WTC11 (cell line): ENCODE measurements at regions not wholly inside any gene's neighbourhood (a gene's known extent, or its start where the extent isn't known, plus 50 kb on each side); places are given as distances from the start of the nearest gene placed in this dataset.

Source experiments
- ATAC-seq: fragments of 200-7000 bp; cut with Tn5 transposase; 2 replicates; pipeline ENCODE4 v1.10.0; 2021; ENCODE audit warnings: mild to moderate bottlenecking, moderate library complexity
- CTCF ChIA-PET: fragments of 300-600 bp; sonication (Branson Sonifier 250); formaldehyde crosslinking; loops from one replicate; lab custom pipeline; 2021; ENCODE audit warnings: antibody characterized with exemption; lab: Charles Lee
- POLR2A ChIA-PET: fragments of 350-600 bp; sonication (Branson Sonifier 250); formaldehyde crosslinking; loops from one replicate; lab custom pipeline; 2021; ENCODE audit warnings: antibody characterized with exemption; lab: Charles Lee
- DNase-seq: peaks from one replicate; pipeline ENCODE4 v3.0.0; 2021; ENCODE audit warnings: low spot score
- H3K27ac Mint-ChIP-seq: 2 replicates; pipeline ENCODE4 v1.8.0; 2021; ENCODE audit warnings: mixed read lengths
- H3K27me3 Mint-ChIP-seq: 2 replicates; pipeline ENCODE4 v1.8.0; 2021; ENCODE audit warnings: low read depth, mild to moderate bottlenecking, moderate library complexity, mixed read lengths
- H3K36me3 Mint-ChIP-seq: 2 replicates; pipeline ENCODE4 v1.8.0; 2021; ENCODE audit warnings: mixed read lengths
- H3K4me1 Mint-ChIP-seq: 2 replicates; pipeline ENCODE4 v1.8.0; 2022; ENCODE audit warnings: mixed read lengths
- H3K4me3 Mint-ChIP-seq: 2 replicates; pipeline ENCODE4 v1.8.0; 2021; ENCODE audit warnings: mild to moderate bottlenecking, moderate library complexity, mixed read lengths
- H3K9me3 Mint-ChIP-seq: 2 replicates; pipeline ENCODE4 v1.8.0; 2021; ENCODE audit warnings: mixed read lengths
- AR ChIP-seq: fragments of 250-450 bp; sonication (Bioruptor Pico); IDR thresholded peaks from 2 replicates; pipeline ENCODE4 v1.9.0; 2021; ENCODE audit warnings: mild to moderate bottlenecking
- ATF1 ChIP-seq: sonication (generic); formaldehyde crosslinking; IDR thresholded peaks from 2 replicates; pipeline ENCODE4 v1.8.1; 2023; ENCODE audit warnings: mild to moderate bottlenecking, moderate library complexity, missing genetic modification reagents
- ATF6 ChIP-seq: sonication (generic); formaldehyde crosslinking; IDR thresholded peaks from 2 replicates; pipeline ENCODE4 v1.8.1; 2023; ENCODE audit warnings: mild to moderate bottlenecking, missing genetic modification reagents
- ERG ChIP-seq: fragments of 250-450 bp; sonication (Bioruptor Pico); IDR thresholded peaks from 2 replicates; pipeline ENCODE4 v1.8.0; 2021; ENCODE audit warnings: mild to moderate bottlenecking
- GRHL2 ChIP-seq: fragments of 250-450 bp; sonication (Bioruptor Pico); IDR thresholded peaks from 2 replicates; pipeline ENCODE4 v1.8.0; 2022; ENCODE audit warnings: mild to moderate bottlenecking, moderate library complexity; ENCODE audit not compliant: insufficient replicate concordance, severe bottlenecking
- GTF2I ChIP-seq: fragments of 250-450 bp; sonication (Bioruptor Pico); conservative IDR thresholded peaks from 2 replicates; pipeline ENCODE4 v1.4.0; 2021; ENCODE audit warnings: mild to moderate bottlenecking
- IRF1 ChIP-seq: sonication (generic); formaldehyde crosslinking; IDR thresholded peaks from 2 replicates; pipeline ENCODE4 v1.8.0; 2023; ENCODE audit warnings: missing genetic modification reagents
- NFE2L1 ChIP-seq: sonication (generic); formaldehyde crosslinking; IDR thresholded peaks from 2 replicates; pipeline ENCODE4 v1.8.1; 2023; ENCODE audit warnings: missing genetic modification reagents
- NR2C2 ChIP-seq: sonication (generic); formaldehyde crosslinking; IDR thresholded peaks from 2 replicates; pipeline ENCODE4 v1.8.0; 2022; ENCODE audit warnings: mild to moderate bottlenecking, missing genetic modification reagents
- PREB ChIP-seq: sonication (generic); formaldehyde crosslinking; IDR thresholded peaks from 2 replicates; pipeline ENCODE4 v1.8.1; 2022; ENCODE audit warnings: mild to moderate bottlenecking, missing genetic modification reagents, moderate library complexity, borderline replicate concordance
- TCF7 ChIP-seq: sonication (generic); formaldehyde crosslinking; IDR thresholded peaks from 2 replicates; pipeline ENCODE4 v1.8.0; 2022; ENCODE audit warnings: mild to moderate bottlenecking, low read depth, missing genetic modification reagents, moderate library complexity
- TEAD1 ChIP-seq: sonication (generic); formaldehyde crosslinking; IDR thresholded peaks from 2 replicates; pipeline ENCODE4 v1.8.0; 2022; ENCODE audit warnings: mild to moderate bottlenecking, missing genetic modification reagents
- TP53 ChIP-seq: sonication (generic); formaldehyde crosslinking; IDR thresholded peaks from 2 replicates; pipeline ENCODE4 v1.8.1; 2023; ENCODE audit warnings: mild to moderate bottlenecking, missing genetic modification reagents
- ZMAT4 ChIP-seq: fragments of 250-450 bp; sonication (Bioruptor Pico); IDR thresholded peaks from 2 replicates; pipeline ENCODE4 v1.9.0; 2021; ENCODE audit warnings: mild to moderate bottlenecking
- ZNF281 ChIP-seq: sonication (generic); formaldehyde crosslinking; IDR thresholded peaks from 2 replicates; pipeline ENCODE4 v1.8.0; 2023; ENCODE audit warnings: mild to moderate bottlenecking, missing genetic modification reagents
- ZNF512 ChIP-seq: sonication (generic); formaldehyde crosslinking; IDR thresholded peaks from 2 replicates; pipeline ENCODE4 v1.8.1; 2022; ENCODE audit warnings: missing genetic modification reagents, borderline replicate concordance
- ZNF671 ChIP-seq: fragments of 250-450 bp; sonication (Bioruptor Pico); IDR thresholded peaks from 2 replicates; pipeline ENCODE4 v1.8.0; 2021; ENCODE audit warnings: mild to moderate bottlenecking

- Mint-ChIP-seq H3K4me3 (no peak overlapping the region), H3K27me3 (no peaks in the 10 kb centered on the region), H3K27ac (no peak overlapping the region), H3K9me3 (peaks cover 27% of the 10 kb centered on the region), H3K4me1 (no peaks in the 10 kb centered on the region), H3K36me3 (peaks cover 5% of the 10 kb centered on the region)
- TF ChIP-seq TEAD1 (CRISPR knock-in tag), result no peak
- TF ChIP-seq ZNF671, result no peak
- no peak for TF ChIP-seq ATF1 (CRISPR knock-in tag)
- no peak for TF ChIP-seq ERG (CRISPR knock-in tag)
- no peak for TF ChIP-seq ZNF281 (CRISPR knock-in tag)
- TF ChIP-seq TCF7, result no peak
- no peak for TF ChIP-seq TP53
- no peak for TF ChIP-seq GRHL2 (CRISPR knock-in tag)
- no peak for TF ChIP-seq ATF6 (CRISPR knock-in tag)
- TF ChIP-seq ZMAT4 (CRISPR knock-in tag), result no peak
- no peak for TF ChIP-seq PREB
- no peak for TF ChIP-seq AR (CRISPR knock-in tag)
- TF ChIP-seq NFE2L1, result no peak
- TF ChIP-seq GTF2I (CRISPR knock-in tag), result no peak
- ChIA-PET CTCF (no interaction called here), POLR2A (no interaction called here)
- ATAC-seq, result no peak
- no peak for DNase-seq
Observed at GRCh38 chr6:49220293-49220692, 242.8 kb downstream of the MMUT start.

GRCh38 chr6:49205526-49205925 is 257.5 kb downstream of the MMUT start:
- TF ChIP-seq IRF1 (no peak), ZNF512 (CRISPR knock-in tag) (no peak), NR2C2 (CRISPR knock-in tag) (no peak), ATF1 (CRISPR knock-in tag) (no peak)
- TF ChIP-seq, all 79 proteins: peak for 0
- peaks cover 10% of the 10 kb centered on the region for H3K36me3 Mint-ChIP-seq
- peaks cover 23% of the 10 kb centered on the region for H3K4me1 Mint-ChIP-seq
- H3K27ac Mint-ChIP-seq, result no peak overlapping the region
- ATAC-seq (no peak), DNase-seq (no peak)
- no peaks in the 10 kb centered on the region for H3K27me3 Mint-ChIP-seq
- peaks cover 39% of the 10 kb centered on the region for H3K9me3 Mint-ChIP-seq
- POLR2A ChIA-PET, result no interaction called here
- H3K4me3 Mint-ChIP-seq, result no peak overlapping the region
- CTCF ChIA-PET, result no interaction called here
